IPS-18c (cell line): ENCODE measurements at regions not wholly inside any gene's neighbourhood (a gene's known extent, or its start where the extent isn't known, plus 50 kb on each side); places are given as distances from the start of the nearest gene placed in this dataset.
"Not testable (repeated sequence)": the region's sequence is repeated elsewhere in the genome, so short reads cannot be mapped to it uniquely, and the experiment has no call there.

Source experiments
- H3K4me3 ChIP-seq: 2 replicates; pipeline ENCODE4 v1.7.0; 2013; ENCODE audit warnings: low read depth, mild to moderate bottlenecking, low read length, moderate library complexity; ENCODE audit not compliant: insufficient read depth
- H3K9me3 ChIP-seq: one replicate; pipeline ENCODE4 v1.6.1; 2013; ENCODE audit warnings: mild to moderate bottlenecking, low read length, moderate library complexity; ENCODE audit not compliant: control insufficient read depth, insufficient read depth

DNA sequence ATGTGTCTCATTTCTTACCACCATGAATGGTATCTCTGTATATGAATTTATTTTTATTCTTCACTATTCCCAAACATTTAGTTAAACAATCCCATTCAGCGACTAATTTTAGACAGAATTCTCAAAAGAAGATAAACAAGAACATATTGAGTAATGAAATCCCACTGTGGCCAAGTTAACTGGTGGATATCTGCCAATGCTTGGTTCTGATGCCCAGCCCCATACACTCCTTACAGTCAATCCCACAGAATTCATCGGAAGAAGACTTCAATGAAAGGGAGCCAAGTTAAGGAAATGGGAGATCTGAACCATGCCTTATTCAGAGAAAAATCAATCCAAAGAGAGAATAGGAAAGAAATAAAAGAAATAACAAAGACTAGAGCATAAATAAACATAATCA lies 518.0 kb downstream of the XPNPEP1 start:
- no peaks in the 10 kb centered on the region for H3K9me3 ChIP-seq
- no peak overlapping the region for H3K4me3 ChIP-seq

DNA sequence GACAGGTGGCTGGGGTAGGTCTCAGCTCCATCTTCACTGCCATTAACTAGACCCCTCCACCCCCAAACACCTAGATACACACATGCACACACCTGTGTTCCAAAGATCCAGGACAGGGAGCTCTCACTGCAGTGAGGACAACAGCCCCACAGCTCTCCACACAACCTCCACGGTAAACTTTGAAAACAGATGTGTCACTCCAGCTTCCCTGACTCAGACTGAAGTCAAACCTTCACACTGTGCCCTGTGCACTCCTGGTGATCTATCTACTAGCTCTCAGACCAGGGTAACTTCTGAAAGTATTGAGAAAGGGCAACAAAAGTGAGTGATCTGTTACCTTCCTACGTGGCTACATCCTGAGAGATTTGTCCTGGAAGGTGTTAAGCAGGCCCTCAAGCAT lies 519.8 kb downstream of the XPNPEP1 start:
- Histone ChIP-seq H3K4me3 (no peak overlapping the region), H3K9me3 (no peaks in the 10 kb centered on the region)

DNA sequence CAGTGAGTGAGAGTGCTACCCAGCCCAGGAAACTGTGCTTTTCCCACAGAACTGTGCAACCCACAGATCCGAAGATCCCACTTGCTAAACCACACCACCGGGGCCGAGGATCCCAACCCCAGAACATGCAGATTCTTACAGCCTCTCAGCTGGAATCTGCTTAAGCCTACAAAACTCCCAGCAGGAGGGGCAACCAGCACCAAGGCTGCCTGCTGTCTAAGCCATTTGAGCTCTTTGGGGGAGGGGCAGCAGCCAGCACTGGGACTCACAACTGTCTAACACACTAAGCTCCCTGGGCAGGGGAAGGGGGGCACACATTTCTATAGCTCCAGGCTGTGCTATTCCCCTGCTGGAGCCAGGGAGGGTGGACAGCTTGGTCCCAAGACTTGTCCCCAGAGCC lies 529.9 kb downstream of the XPNPEP1 start:
- Histone ChIP-seq H3K4me3 (no peak overlapping the region), H3K9me3 (peaks cover 2% of the 10 kb centered on the region)

DNA sequence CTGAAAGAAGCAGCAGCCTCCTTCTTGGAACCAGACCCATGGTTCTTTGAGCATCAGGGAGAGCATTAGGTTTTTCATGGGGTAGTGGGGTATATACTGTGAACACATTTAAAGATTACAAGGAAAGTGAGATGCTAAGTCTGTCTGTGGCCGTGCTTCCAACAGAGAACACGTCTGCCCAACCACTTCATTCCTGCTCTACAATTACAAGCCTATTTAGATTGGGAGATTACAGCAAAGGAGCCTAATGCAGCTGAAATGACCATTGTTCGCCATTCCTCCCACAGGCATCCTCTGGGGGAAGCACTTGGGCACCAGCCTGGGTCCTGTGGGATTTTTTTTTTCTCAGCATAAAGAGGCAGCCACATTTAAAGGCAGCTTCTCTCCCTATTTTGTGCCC lies 536.4 kb downstream of the XPNPEP1 start:
- no peak overlapping the region for H3K4me3 ChIP-seq
- H3K9me3 ChIP-seq = peaks cover 1% of the 10 kb centered on the region

DNA sequence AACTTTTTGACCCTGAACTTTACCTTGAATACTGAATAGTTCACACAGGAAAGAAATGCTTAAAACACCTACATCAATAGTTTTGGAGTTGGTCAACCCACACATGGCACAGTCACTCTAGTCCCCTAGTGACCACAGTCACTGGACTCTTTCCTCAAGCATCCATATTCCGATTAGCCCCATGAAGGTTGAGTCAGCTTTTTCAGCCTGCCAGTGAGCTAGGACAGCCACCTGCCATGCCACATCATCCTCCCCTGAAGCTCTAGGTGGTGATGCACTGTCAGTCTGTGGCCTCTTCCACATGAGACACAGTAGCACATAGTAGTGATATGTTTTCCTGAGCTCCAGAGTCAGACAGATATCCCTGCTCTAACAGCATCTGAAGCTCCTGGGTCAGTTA lies 537.2 kb downstream of the XPNPEP1 start:
- Histone ChIP-seq H3K9me3 (peaks cover 2% of the 10 kb centered on the region), H3K4me3 (no peak overlapping the region)

DNA sequence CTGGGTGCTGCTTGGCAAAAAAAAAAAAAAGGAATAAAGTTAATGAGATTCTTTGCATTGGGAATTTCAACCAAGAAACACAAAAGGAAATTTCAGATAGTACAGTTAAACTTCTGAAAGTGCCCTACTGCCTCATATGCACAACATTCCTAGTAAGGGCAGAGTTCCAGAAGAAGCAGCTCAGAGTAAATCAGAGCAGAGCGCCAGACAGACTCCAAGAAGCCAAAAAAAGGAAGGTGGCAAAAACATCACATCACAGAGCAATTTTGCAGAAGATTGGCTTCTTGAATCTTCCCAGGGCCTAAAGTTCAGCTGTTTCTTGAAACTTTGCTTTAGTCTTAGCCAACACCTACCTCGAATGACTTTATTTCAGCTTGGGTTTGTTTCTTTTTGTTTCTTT lies 544.1 kb downstream of the XPNPEP1 start:
- Histone ChIP-seq H3K9me3 (peaks cover 2% of the 10 kb centered on the region), H3K4me3 (no peak overlapping the region)

DNA sequence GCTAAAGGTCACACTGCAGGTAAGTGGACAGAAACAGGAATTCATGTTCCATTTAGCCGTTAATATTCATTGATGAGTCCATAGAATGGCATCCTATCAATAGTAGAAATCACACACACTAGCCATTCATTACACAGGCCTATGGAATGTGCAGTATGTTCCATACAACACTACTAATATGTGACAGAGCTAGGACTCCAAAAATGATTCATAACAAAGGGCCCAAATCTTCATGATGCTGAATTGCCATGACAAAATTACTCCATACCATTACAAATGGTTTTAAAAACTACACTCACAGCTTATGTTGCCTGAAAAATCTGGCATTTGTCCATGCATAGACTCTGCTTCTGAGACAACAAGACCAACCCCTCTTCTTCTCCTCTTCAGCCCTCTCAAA lies 549.1 kb downstream of the XPNPEP1 start:
- no peak overlapping the region for H3K4me3 ChIP-seq
- H3K9me3 ChIP-seq = no peaks in the 10 kb centered on the region

DNA sequence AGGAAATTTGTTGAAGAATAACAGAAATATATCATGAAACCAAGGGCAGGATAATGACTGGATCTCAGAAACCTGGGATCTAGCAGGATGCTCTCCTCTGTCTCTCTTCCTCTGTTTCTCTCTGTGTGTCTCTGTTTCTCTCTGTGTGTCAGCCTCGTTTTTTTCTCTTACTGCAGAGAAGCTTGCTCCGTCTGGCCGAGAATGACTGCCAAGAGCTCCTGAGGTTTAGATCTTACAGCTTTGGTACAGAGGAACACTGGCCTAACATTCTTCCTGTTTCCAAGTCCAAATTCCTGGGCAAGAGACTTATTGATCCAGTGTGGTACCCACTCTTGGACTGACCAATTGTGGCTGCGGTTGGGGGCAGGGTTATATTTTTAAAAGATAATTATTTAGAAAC lies 564.0 kb downstream of the XPNPEP1 start:
- Histone ChIP-seq H3K9me3 (no peaks in the 10 kb centered on the region), H3K4me3 (no peak overlapping the region)

DNA sequence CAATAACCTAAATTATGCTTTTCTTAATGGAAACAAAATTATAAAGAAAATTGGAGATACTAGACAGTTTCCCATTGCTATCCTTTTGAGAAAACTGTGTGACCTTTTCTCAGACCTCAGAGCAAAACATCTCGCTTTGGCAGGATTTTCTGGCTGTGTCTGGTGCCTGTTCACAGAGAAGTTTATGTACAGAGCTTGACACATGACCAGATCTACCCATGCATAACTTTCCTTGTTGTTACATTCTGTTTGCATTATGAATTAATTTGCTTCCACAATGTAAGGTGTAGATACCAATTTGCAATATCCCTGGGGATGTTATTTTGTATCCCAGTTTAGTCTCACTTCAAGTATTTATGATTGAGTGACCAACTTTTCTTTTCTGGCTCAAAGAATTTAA lies 565.0 kb downstream of the XPNPEP1 start:
- Histone ChIP-seq H3K9me3 (no peaks in the 10 kb centered on the region), H3K4me3 (no peak overlapping the region)

DNA sequence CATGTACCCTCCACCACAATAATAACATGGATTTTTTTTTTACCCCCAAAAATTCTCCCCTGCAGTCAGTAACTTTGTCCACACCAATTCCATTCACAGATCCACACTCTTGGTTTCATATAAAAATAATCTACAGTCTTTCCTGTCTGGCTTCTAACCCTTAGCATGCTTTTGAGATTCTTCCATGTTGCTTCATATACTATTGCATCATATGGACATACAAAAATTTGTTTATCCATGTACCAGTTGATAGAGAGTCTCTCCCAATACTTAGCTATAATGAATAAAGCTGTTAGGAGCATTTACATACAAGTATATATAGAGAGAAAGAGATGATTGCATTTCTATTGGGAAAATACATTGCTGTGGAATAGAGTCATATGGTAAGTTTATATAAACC lies 575.0 kb downstream of the XPNPEP1 start:
- Histone ChIP-seq H3K4me3 (no peak overlapping the region), H3K9me3 (no peaks in the 10 kb centered on the region)

DNA sequence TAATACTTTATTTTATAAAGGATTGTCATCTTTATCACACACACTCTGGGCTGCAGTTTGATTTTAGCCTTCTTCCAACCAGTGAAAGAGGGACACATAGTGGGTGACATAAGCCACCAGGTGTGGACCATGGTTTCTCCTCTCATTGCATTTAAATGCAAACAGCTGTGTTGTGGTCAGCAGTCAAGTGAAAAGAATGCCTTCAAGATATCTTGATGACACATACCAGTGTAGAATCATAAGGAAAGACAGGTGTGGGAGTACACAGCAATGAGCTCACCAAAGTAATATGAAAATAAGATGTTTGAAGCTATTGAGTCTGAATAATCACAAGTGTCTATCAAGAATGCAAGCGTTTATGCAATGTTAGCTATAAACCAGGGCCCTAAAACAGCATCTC lies 580.0 kb downstream of the XPNPEP1 start:
- H3K4me3 ChIP-seq = no peak overlapping the region
- peaks cover under 1% of the 10 kb centered on the region for H3K9me3 ChIP-seq

DNA sequence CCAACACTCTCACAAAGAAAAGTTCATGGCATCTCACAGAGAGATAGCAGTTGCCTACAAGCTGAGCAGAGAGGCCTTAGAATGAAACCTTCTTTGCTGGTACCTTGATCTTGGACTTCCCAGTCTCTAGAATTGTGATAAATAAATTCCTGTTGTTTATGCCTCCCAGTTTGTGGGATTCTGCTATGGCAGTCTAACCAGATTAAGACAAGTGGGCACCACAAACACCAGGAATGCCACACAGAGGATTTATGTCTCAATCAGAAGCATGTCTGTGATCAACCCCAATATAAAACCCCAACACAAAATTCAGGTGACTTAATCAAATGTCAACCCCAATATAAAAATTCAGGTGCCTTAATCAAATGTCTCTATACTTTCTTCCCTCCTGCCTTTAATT lies 581.3 kb downstream of the XPNPEP1 start:
- H3K9me3 ChIP-seq = peaks cover 2% of the 10 kb centered on the region
- no peak overlapping the region for H3K4me3 ChIP-seq

DNA sequence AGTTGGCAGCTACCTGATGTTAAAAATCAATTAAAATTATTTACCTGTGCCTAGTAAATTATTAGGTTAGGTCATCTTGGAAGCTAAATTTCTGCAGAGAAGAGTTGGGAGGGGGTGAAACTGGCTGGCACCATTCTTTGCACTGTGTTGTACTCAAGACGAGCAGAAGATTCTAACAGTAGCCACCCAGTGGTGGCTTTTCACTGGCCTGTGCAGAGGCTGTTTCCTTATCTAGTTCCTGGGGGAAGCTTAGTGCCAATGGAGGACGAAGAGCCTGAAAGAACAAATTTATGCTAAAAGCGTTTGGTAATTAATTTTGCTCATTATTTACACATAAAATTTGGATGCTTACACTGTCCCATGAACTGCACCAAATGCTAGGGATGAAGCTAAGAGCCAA lies 595.3 kb downstream of the XPNPEP1 start:
- no peaks in the 10 kb centered on the region for H3K9me3 ChIP-seq
- H3K4me3 ChIP-seq = no peak overlapping the region

DNA sequence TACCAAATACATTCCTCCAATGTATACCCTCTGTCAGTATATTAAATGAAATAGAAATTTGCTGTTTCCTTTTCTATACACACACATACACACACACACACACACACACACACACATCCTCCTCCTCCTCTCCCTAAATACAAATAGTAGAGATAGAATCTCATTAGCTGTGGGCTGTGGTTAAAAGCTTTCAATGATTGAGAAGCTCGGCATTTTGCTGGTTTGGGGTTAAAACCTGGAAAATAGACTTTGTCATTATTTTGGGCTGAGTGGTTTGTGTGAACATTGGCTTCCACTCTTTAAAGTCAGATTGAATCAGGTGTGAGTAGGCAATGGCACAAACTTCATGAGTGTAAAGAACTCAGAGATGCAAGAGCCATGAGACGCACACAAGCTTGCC lies 596.0 kb downstream of the XPNPEP1 start:
- no peaks in the 10 kb centered on the region for H3K9me3 ChIP-seq
- H3K4me3 ChIP-seq = no peak overlapping the region

DNA sequence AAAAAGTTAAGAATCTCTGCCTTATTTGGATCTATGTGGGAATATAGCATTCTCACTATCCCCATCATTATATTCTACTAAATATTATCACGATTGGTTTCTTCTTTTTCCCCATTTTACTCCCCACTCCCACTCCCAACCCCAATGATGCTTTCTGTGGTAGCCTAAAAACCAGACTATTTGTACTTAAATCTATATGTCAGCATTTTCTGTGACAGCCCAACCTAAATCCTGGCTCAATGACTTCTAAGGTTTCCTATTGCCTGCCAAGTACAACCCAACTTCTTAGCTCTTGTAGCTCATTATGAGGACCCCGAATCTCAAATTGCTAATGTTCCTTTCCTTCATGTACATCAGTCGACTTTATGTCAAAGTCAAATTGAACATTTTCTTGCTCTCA lies 598.6 kb downstream of the XPNPEP1 start:
- no peak overlapping the region for H3K4me3 ChIP-seq

DNA sequence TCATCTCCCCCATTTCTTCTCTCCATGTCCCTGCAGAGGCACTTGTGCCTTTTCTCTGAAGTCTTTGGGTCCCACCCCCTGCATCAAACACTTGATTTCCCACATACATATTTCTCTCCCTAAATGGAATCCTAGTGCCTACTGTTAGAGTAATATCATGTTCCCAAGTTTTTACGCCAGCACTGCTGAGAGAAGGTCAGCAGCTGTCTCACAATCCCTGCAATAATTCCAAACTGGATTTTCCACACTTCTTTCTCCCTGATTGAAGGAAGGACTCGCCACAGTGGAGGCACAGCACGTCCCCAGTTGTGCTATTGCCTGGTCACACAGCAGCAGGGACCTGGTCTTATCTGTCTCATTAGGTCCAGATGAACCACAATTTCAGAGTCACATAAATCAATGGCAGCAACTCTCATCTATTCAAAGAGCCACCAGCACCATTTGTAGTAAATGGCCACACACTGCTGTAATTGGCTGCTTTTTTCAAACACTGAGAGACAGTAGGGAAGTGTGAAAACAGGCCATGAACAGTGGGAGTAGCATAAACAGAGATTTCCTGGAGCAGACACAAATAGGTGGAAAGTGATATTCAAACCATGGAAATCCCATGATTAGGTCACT lies 605.5 kb downstream of the XPNPEP1 start:
- Histone ChIP-seq H3K9me3 (no peaks in the 10 kb centered on the region), H3K4me3 (no peak overlapping the region)

More for the DNA sequence above, 598.6 kb downstream of the XPNPEP1 start:
- no peaks in the 10 kb centered on the region for H3K9me3 ChIP-seq

DNA sequence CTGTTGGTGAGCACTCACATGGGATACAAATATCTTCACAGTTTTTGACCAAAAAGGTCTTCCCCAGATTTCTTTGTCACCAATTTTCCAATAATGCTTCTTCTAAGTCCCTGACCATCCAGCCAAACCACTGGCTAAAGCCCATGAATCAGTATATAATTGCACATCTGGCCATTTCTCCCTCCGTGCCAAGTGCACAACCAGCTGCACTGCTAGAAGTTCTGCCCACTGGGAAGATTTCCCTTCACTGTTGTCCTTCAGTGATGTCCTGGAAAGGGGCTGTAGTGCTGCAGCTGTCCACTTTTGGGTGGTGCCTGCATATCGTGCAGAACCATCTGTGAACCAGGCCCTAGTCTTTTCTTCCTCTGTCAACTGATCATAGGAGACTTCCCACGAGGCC lies 609.3 kb downstream of the XPNPEP1 start:
- H3K9me3 ChIP-seq, H3K4me3 ChIP-seq: not testable (repeated sequence)

DNA sequence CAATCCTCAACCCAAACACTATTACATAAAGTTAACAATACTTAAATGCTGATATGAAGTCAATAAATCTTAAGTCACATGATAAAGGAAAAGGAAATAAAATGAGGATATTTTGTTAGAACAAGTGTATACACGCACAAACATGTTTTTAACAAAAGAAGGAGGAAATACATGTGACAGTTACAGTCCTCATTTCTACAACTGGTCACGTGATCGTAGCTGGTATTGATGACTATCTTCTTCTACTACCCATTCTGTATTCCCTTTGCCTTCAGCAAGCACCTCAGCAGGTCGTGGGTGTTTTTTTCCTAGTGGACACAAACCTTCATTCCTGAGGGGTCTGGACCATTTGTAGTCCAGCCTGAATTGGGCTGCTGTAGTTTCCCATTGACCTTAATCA lies 610.8 kb downstream of the XPNPEP1 start:
- H3K9me3 ChIP-seq = not testable (repeated sequence)

DNA sequence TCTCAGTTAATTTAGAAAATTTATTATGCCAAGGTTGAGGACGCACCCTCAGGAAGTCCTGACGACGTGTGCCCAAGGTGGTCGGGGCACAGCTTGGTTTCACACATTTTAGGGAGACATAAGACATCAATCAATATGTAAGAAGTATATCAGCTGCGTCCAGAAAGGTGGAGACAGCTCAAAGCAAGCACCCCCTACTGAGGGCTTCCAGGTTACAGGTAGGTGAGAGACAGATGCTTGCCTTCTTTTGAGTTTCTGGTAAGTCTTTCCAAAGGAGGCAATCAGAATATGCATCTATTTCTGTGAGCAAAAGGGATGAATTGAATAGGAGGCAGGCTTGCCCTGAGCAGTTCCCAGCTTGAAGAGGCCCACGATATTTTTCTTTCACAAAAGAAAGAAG lies 614.3 kb downstream of the XPNPEP1 start:
- no peaks in the 10 kb centered on the region for H3K9me3 ChIP-seq
- no peak overlapping the region for H3K4me3 ChIP-seq

More for the DNA sequence above, 610.8 kb downstream of the XPNPEP1 start:
- not testable (repeated sequence) for H3K4me3 ChIP-seq
